Loucy (cell line): ENCODE measurements at regions not wholly inside any gene's neighbourhood (a gene's known extent, or its start where the extent isn't known, plus 50 kb on each side); places are given as distances from the start of the nearest gene placed in this dataset.

Experiments used
- EZH2phosphoT487 ChIP-seq: fragments of 200-600 bp; IDR thresholded peaks from 2 replicates; pipeline ENCODE4 v1.6.1; 2018; ENCODE audit warnings: antibody characterized with exemption, mild to moderate bottlenecking, moderate library complexity, borderline replicate concordance
- TF ChIP-seq, protein P1 (sequence below): fragments of 200-600 bp; sonication (generic); conservative IDR thresholded peaks from 2 replicates; pipeline ENCODE4 v1.5.1; 2014; ENCODE audit warnings: mild to moderate bottlenecking, antibody characterized with exemption, low read length

DNA sequence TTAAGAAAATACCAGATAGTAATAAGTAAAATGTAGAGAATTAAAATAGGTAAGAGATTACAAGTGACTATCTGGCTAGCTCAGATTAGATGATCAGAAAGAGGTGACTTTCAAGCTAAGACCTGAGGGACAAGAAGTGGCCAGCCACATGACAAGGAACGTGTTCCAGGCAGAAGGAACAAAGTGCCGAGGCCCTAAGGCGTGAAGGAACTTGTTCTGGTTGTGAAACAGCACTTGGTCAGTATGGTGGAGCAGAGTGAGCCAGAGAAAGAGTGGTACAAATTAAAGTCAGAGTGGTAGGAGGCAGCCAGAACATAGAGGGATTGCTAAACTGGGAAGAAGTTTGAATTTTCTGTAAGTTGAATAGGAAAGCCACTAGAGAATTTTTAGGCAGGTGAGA lies 73.6 kb downstream of the ADRB2 start:
- TF ChIP-seq, protein P1, sequence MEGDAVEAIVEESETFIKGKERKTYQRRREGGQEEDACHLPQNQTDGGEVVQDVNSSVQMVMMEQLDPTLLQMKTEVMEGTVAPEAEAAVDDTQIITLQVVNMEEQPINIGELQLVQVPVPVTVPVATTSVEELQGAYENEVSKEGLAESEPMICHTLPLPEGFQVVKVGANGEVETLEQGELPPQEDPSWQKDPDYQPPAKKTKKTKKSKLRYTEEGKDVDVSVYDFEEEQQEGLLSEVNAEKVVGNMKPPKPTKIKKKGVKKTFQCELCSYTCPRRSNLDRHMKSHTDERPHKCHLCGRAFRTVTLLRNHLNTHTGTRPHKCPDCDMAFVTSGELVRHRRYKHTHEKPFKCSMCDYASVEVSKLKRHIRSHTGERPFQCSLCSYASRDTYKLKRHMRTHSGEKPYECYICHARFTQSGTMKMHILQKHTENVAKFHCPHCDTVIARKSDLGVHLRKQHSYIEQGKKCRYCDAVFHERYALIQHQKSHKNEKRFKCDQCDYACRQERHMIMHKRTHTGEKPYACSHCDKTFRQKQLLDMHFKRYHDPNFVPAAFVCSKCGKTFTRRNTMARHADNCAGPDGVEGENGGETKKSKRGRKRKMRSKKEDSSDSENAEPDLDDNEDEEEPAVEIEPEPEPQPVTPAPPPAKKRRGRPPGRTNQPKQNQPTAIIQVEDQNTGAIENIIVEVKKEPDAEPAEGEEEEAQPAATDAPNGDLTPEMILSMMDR, result no peak
- no peak for TF ChIP-seq EZH2phosphoT487
